ENCODE measurements at regions not wholly inside any gene's neighbourhood (a gene's known extent, or its start where the extent isn't known, plus 50 kb on each side); places are given as distances from the start of the nearest gene placed in this dataset.

DNA sequence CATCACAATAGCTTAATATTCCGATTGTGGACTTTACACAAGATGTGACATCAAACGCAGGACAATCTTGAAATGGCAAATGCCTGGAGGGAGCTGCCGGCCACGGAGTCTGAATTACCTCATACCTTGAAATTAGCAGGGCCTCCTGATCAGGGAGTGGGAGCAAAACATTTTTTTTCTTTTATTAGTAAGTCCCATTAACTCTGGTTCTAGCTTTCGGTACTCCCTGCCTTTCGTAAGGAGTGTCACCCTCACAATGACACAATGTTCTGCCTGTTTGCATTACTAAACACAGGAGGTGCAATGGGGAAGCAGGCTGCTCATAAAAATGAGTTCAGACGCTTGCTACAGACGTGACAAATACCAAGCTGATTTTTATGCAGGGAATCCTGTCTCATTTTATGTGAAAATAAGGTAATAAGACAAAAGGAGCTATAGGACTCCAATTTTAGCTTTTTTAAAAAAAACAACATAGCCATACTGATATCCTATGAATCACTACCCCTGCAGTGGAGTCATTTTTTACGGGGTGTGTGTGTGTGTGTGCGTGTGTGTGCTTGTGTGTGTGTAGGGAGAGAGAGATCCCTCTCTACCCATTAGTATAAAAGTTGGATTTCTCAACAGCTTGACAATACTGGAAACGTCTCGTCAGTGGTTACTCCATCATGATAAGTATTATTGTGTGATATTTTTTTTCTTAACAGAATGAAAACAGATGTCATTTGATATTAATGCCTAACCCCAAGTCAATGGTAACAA lies 205.1 kb upstream of the RUNX1 start:
- no TSS peak for BruUV-seq (replicated peaks)
- in situ Hi-C loops (cut with HindIII; ENCODE audit: extremely low pct_ligation_motif_present, low pct_unique_long_range_greater_than_20kb) (no loop called here), intact Hi-C loops (cut with micrococcal nuclease; ENCODE audit: unreplicated experiment) (no loop called here)
- H3K4me1 ChIP-seq (ENCODE audit: insufficient read depth, low read length): no peaks in the 10 kb centered on the region
- no peak overlapping the region for H3K4me2 ChIP-seq (ENCODE audit: low read depth, low read length)
- H3K4me3 ChIP-seq (replicated peaks in 1 of 3; ENCODE audit: insufficient read depth in 1 of 3, low read depth in 2 of 3, low read length in 3 of 3): no peak overlapping the region
- H3K79me2 ChIP-seq (ENCODE audit: insufficient read depth, low read length): no peaks in the 10 kb centered on the region
- H4K20me1 ChIP-seq (ENCODE audit: insufficient read depth, low read length): no peaks in the 10 kb centered on the region
- no peak overlapping the region for H3K27ac ChIP-seq (ENCODE audit: extremely low read length, insufficient read depth, low read length)
- no peak for ATAC-seq
- 10% methylated on average over 12 of the region's 12 CpGs for WGBS (ENCODE audit: low lambda C conversion rate)
- no peaks in the 10 kb centered on the region for H3K9me3 ChIP-seq (ENCODE audit: low read length)
- CTCF ChIA-PET (ENCODE audit: low intra/inter-chr PET ratio, low total read pairs): no interaction called here
- no peaks in the 10 kb centered on the region for H3K36me3 ChIP-seq (replicated peaks in 1 of 2; ENCODE audit: control insufficient read depth in 1 of 2, insufficient read depth in 2 of 2, low read length in 2 of 2)
- H3K27me3 ChIP-seq (ENCODE audit: control insufficient read depth in 1 of 2, insufficient read depth in 2 of 2, low read length in 2 of 2): no peaks in the 10 kb centered on the region; a peak in 1 of 5 replicates
- no peak for FAIRE-seq
- no peak for DNase-seq (ENCODE audit: low spot score)
- no peak overlapping the region for H2AFZ ChIP-seq (ENCODE audit: low read length)
- POLR2A ChIA-PET: no interaction called here
- H3K9ac ChIP-seq (ENCODE audit: insufficient read depth, low read depth, low read length): no peak overlapping the region
- TF ChIP-seq, protein P1, sequence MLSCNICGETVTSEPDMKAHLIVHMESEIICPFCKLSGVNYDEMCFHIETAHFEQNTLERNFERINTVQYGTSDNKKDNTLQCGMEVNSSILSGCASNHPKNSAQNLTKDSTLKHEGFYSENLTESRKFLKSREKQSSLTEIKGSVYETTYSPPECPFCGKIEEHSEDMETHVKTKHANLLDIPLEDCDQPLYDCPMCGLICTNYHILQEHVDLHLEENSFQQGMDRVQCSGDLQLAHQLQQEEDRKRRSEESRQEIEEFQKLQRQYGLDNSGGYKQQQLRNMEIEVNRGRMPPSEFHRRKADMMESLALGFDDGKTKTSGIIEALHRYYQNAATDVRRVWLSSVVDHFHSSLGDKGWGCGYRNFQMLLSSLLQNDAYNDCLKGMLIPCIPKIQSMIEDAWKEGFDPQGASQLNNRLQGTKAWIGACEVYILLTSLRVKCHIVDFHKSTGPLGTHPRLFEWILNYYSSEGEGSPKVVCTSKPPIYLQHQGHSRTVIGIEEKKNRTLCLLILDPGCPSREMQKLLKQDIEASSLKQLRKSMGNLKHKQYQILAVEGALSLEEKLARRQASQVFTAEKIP (CRISPR knock-in tag; IDR thresholded peaks at IDR 0.05; ENCODE audit: borderline replicate concordance): no peak
- TF ChIP-seq NAIF1 (CRISPR knock-in tag; IDR thresholded peaks at IDR 0.05; ENCODE audit: borderline replicate concordance): no peak
- no peak for TF ChIP-seq ZNF652 (CRISPR knock-in tag; IDR thresholded peaks at IDR 0.05; ENCODE audit: borderline replicate concordance, low read depth)
- no peak for TF ChIP-seq GATAD2A (CRISPR knock-in tag; IDR thresholded peaks at IDR 0.05)
- TF ChIP-seq ATAD3A (CRISPR knock-in tag; IDR thresholded peaks at IDR 0.05): no peak
- no peak for TF ChIP-seq PPARG (CRISPR knock-in tag; conservative IDR thresholded peaks at IDR 0.05)
- TF ChIP-seq, protein P2, sequence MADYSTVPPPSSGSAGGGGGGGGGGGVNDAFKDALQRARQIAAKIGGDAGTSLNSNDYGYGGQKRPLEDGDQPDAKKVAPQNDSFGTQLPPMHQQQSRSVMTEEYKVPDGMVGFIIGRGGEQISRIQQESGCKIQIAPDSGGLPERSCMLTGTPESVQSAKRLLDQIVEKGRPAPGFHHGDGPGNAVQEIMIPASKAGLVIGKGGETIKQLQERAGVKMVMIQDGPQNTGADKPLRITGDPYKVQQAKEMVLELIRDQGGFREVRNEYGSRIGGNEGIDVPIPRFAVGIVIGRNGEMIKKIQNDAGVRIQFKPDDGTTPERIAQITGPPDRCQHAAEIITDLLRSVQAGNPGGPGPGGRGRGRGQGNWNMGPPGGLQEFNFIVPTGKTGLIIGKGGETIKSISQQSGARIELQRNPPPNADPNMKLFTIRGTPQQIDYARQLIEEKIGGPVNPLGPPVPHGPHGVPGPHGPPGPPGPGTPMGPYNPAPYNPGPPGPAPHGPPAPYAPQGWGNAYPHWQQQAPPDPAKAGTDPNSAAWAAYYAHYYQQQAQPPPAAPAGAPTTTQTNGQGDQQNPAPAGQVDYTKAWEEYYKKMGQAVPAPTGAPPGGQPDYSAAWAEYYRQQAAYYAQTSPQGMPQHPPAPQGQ (CRISPR knock-in tag; IDR thresholded peaks at IDR 0.05; ENCODE audit: borderline replicate concordance): no peak
- no peak for TF ChIP-seq YY1 (IDR thresholded peaks at IDR 0.05; ENCODE audit: insufficient read depth, insufficient replicate concordance, low read depth, low read length)
- no peak for TF ChIP-seq TARDBP (CRISPR knock-in tag; IDR thresholded peaks at IDR 0.05)
- TF ChIP-seq SALL1 (CRISPR knock-in tag; IDR thresholded peaks at IDR 0.05): no peak
- TF ChIP-seq ZNF547 (CRISPR knock-in tag; IDR thresholded peaks at IDR 0.05): no peak
- TF ChIP-seq RFXANK (CRISPR knock-in tag; IDR thresholded peaks at IDR 0.05): no peak
- TF ChIP-seq, protein P3, sequence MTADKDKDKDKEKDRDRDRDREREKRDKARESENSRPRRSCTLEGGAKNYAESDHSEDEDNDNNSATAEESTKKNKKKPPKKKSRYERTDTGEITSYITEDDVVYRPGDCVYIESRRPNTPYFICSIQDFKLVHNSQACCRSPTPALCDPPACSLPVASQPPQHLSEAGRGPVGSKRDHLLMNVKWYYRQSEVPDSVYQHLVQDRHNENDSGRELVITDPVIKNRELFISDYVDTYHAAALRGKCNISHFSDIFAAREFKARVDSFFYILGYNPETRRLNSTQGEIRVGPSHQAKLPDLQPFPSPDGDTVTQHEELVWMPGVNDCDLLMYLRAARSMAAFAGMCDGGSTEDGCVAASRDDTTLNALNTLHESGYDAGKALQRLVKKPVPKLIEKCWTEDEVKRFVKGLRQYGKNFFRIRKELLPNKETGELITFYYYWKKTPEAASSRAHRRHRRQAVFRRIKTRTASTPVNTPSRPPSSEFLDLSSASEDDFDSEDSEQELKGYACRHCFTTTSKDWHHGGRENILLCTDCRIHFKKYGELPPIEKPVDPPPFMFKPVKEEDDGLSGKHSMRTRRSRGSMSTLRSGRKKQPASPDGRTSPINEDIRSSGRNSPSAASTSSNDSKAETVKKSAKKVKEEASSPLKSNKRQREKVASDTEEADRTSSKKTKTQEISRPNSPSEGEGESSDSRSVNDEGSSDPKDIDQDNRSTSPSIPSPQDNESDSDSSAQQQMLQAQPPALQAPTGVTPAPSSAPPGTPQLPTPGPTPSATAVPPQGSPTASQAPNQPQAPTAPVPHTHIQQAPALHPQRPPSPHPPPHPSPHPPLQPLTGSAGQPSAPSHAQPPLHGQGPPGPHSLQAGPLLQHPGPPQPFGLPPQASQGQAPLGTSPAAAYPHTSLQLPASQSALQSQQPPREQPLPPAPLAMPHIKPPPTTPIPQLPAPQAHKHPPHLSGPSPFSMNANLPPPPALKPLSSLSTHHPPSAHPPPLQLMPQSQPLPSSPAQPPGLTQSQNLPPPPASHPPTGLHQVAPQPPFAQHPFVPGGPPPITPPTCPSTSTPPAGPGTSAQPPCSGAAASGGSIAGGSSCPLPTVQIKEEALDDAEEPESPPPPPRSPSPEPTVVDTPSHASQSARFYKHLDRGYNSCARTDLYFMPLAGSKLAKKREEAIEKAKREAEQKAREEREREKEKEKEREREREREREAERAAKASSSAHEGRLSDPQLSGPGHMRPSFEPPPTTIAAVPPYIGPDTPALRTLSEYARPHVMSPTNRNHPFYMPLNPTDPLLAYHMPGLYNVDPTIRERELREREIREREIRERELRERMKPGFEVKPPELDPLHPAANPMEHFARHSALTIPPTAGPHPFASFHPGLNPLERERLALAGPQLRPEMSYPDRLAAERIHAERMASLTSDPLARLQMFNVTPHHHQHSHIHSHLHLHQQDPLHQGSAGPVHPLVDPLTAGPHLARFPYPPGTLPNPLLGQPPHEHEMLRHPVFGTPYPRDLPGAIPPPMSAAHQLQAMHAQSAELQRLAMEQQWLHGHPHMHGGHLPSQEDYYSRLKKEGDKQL (CRISPR knock-in tag; IDR thresholded peaks at IDR 0.05; ENCODE audit: low read depth): no peak
- TF ChIP-seq ADNP (CRISPR knock-in tag; IDR thresholded peaks at IDR 0.05): no peak
- TF ChIP-seq, protein P4, sequence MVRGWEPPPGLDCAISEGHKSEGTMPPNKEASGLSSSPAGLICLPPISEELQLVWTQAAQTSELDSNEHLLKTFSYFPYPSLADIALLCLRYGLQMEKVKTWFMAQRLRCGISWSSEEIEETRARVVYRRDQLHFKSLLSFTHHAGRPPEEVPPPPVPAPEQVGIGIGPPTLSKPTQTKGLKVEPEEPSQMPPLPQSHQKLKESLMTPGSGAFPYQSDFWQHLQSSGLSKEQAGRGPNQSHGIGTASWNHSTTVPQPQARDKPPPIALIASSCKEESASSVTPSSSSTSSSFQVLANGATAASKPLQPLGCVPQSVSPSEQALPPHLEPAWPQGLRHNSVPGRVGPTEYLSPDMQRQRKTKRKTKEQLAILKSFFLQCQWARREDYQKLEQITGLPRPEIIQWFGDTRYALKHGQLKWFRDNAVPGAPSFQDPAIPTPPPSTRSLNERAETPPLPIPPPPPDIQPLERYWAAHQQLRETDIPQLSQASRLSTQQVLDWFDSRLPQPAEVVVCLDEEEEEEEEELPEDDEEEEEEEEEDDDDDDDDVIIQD (CRISPR knock-in tag; IDR thresholded peaks at IDR 0.05; ENCODE audit: low read depth): no peak

Measured in HepG2 (cell line).